HK-2 (cell line): ENCODE measurements at regions not wholly inside any gene's neighbourhood (a gene's known extent, or its start where the extent isn't known, plus 50 kb on each side); places are given as distances from the start of the nearest gene placed in this dataset.

Source experiments
- DNase-seq: peaks from one replicate; pipeline ENCODE4 v3.0.0-alpha.2; 2018; ENCODE audit not compliant: unreplicated experiment

GRCh38 chr13:40114305-40114896, 458.9 kb downstream of the COG6 start:
- no peak for DNase-seq

GRCh38 chr13:40115426-40115825, 460.0 kb downstream of the COG6 start:
- DNase-seq, result no peak

- no peak for DNase-seq
Measured at GRCh38 chr13:40116008-40116407, 460.5 kb downstream of the COG6 start.

GRCh38 chr13:40118337-40118736, 462.9 kb downstream of the COG6 start:
- no peak for DNase-seq

GRCh38 chr13:40119852-40120251, 464.4 kb downstream of the COG6 start:
- no peak for DNase-seq

GRCh38 chr13:40120288-40120687, 464.8 kb downstream of the COG6 start:
- DNase-seq, result no peak

GRCh38 chr13:40120781-40121180, 465.3 kb downstream of the COG6 start:
- DNase-seq, result no peak

- DNase-seq, result no peak
Measured at GRCh38 chr13:40121722-40122121, 466.3 kb downstream of the COG6 start.

- DNase-seq, result no peak
Measured at GRCh38 chr13:40123962-40124632, 468.6 kb downstream of the COG6 start.

GRCh38 chr13:40124633-40125015, 469.2 kb downstream of the COG6 start:
- DNase-seq, result no peak

GRCh38 chr13:40125336-40125735, 469.9 kb downstream of the COG6 start:
- no peak for DNase-seq

GRCh38 chr13:40126306-40127085, 471.0 kb downstream of the COG6 start:
- DNase-seq, result no peak

- no peak for DNase-seq
Measured at GRCh38 chr13:40127476-40127875, 472.0 kb downstream of the COG6 start.

- no peak for DNase-seq
Measured at GRCh38 chr13:40127925-40128324, 472.5 kb downstream of the COG6 start.

- DNase-seq, result no peak
Measured at GRCh38 chr13:40129467-40129866, 474.0 kb downstream of the COG6 start.

- peak; percentile 37 for DNase-seq
Measured at GRCh38 chr13:40130871-40131636, 475.6 kb downstream of the COG6 start.

GRCh38 chr13:40132249-40132648, 476.8 kb downstream of the COG6 start:
- DNase-seq, result no peak

- DNase-seq, result no peak
Measured at GRCh38 chr13:40136896-40137295, 481.4 kb downstream of the COG6 start.

- no peak for DNase-seq
Measured at GRCh38 chr13:40137400-40137799, 481.9 kb downstream of the COG6 start.

GRCh38 chr13:40139896-40140520, 484.5 kb downstream of the COG6 start:
- DNase-seq, result no peak

GRCh38 chr13:40141859-40142555, 486.5 kb downstream of the COG6 start:
- no peak for DNase-seq
